ENCODE measurements at regions not wholly inside any gene's neighbourhood (a gene's known extent, or its start where the extent isn't known, plus 50 kb on each side); places are given as distances from the start of the nearest gene placed in this dataset.

- ATAC-seq: no peak
- Histone ChIP-seq H3K27me3 (ENCODE audit: control insufficient read depth in 1 of 2, insufficient read depth in 2 of 2, low read length in 2 of 2) (no peaks in the 10 kb centered on the region; a peak in 1 of 5 replicates), H3K4me3 (replicated peaks in 1 of 3; ENCODE audit: insufficient read depth in 1 of 3, low read depth in 2 of 3, low read length in 3 of 3) (no peak overlapping the region), H3K36me3 (replicated peaks in 1 of 2; ENCODE audit: control insufficient read depth in 1 of 2, insufficient read depth in 2 of 2, low read length in 2 of 2) (no peaks in the 10 kb centered on the region), H3K4me2 (ENCODE audit: low read depth, low read length) (no peak overlapping the region), H3K9ac (ENCODE audit: insufficient read depth, low read depth, low read length) (no peak overlapping the region), H2AFZ (ENCODE audit: low read length) (no peak overlapping the region), H3K79me2 (ENCODE audit: insufficient read depth, low read length) (no peaks in the 10 kb centered on the region), H3K27ac (ENCODE audit: extremely low read length, insufficient read depth, low read length) (no peak overlapping the region), H4K20me1 (ENCODE audit: insufficient read depth, low read length) (no peaks in the 10 kb centered on the region; the same call in 1 of the 2 replicates), H3K4me1 (ENCODE audit: insufficient read depth, low read length) (no peaks in the 10 kb centered on the region), H3K9me3 (ENCODE audit: low read length) (no peaks in the 10 kb centered on the region)
- POLR2A ChIA-PET: no interaction called here
- no peak for DNase-seq (ENCODE audit: low spot score)
- CTCF ChIA-PET (ENCODE audit: low intra/inter-chr PET ratio, low total read pairs): no interaction called here
- WGBS (ENCODE audit: low lambda C conversion rate): 6% methylated on average over 1 of the region's 1 CpG
- no peak for FAIRE-seq
- in situ Hi-C loops (cut with HindIII; ENCODE audit: extremely low pct_ligation_motif_present, low pct_unique_long_range_greater_than_20kb) (no loop called here), intact Hi-C loops (cut with micrococcal nuclease; ENCODE audit: unreplicated experiment) (no loop called here)
- BruUV-seq (replicated peaks): no TSS peak
- TF ChIP-seq PITX1 (CRISPR knock-in tag; IDR thresholded peaks at IDR 0.05) (no peak), ZNF296 (CRISPR knock-in tag; conservative IDR thresholded peaks at IDR 0.05) (no peak), DPF2 (CRISPR knock-in tag; IDR thresholded peaks at IDR 0.05; ENCODE audit: borderline replicate concordance, low read depth) (no peak), ATF3 (CRISPR knock-in tag; IDR thresholded peaks at IDR 0.05) (no peak), RFXANK (CRISPR knock-in tag; IDR thresholded peaks at IDR 0.05) (no peak), SAFB2 (CRISPR knock-in tag; IDR thresholded peaks at IDR 0.05; ENCODE audit: borderline replicate concordance, low read depth) (no peak), ZNF121 (CRISPR knock-in tag; IDR thresholded peaks at IDR 0.05) (no peak), ZNF782 (CRISPR knock-in tag; IDR thresholded peaks at IDR 0.05; ENCODE audit: borderline replicate concordance) (no peak), ZBTB14 (CRISPR knock-in tag; IDR thresholded peaks at IDR 0.05) (no peak), MED1 (CRISPR knock-in tag; IDR thresholded peaks at IDR 0.05) (no peak), CREB3 (CRISPR knock-in tag; IDR thresholded peaks at IDR 0.05) (no peak), CHD2 (IDR thresholded peaks at IDR 0.05; ENCODE audit: low read depth, low read length) (no peak), ZFP91 (CRISPR knock-in tag; IDR thresholded peaks at IDR 0.05; ENCODE audit: borderline replicate concordance) (no peak), THAP9 (CRISPR knock-in tag; IDR thresholded peaks at IDR 0.05; ENCODE audit: borderline replicate concordance) (no peak), ZNF674 (CRISPR knock-in tag; IDR thresholded peaks at IDR 0.05; ENCODE audit: low read depth) (no peak), THRA (CRISPR knock-in tag; IDR thresholded peaks at IDR 0.05; ENCODE audit: borderline replicate concordance) (no peak)
Measured at GRCh38 chr9:18317896-18318295, 156.1 kb upstream of the ADAMTSL1 start.

Measured in HepG2 (cell line).